HepG2 (cell line): ENCODE measurements at regions not wholly inside any gene's neighbourhood (a gene's known extent, or its start where the extent isn't known, plus 50 kb on each side); places are given as distances from the start of the nearest gene placed in this dataset.

ENCODE experiments used
- ATAC-seq: fragments of 200-7000 bp; cut with Tn5 transposase; 3 replicates; pipeline ENCODE4 v1.9.1; 2020; ENCODE audit warnings: mild to moderate bottlenecking, moderate library complexity
- BruUV-seq: library from RNA; stranded (reverse); fragments of 400-500 nt; replicated peaks from 2 replicates; lab custom pipeline; 2021; lab: Mats Ljungman, UMichigan
- CTCF ChIA-PET: fragments of 300-600 bp; formaldehyde crosslinking; extraction: SDS; loops from one replicate; lab custom pipeline; 2021; ENCODE audit warnings: low total read pairs, inconsistent platforms, low intra/inter-chr PET ratio; lab: Yijun Ruan, JAX
- POLR2A ChIA-PET: fragments of 350-600 bp; sonication (Branson Sonifier 250); formaldehyde crosslinking; loops from one replicate; lab custom pipeline; 2020; ENCODE audit warnings: antibody characterized with exemption, inconsistent platforms; lab: Yijun Ruan, JAX
- DNase-seq: peaks from one replicate; pipeline ENCODE4 v3.0.0-alpha.2; 2015; ENCODE audit warnings: low spot score
- FAIRE-seq: peaks from 3 replicates; lab custom pipeline; 2011; peaks lifted over from hg19 to GRCh38; lab: Jason Lieb, UNC
- H2AFZ ChIP-seq: one replicate; pipeline ENCODE4 v1.6.1; 2011; ENCODE audit warnings: low read length, inconsistent platforms
- H3K27ac ChIP-seq: fragments of 300-600 bp; 3 replicates; pipeline ENCODE4 v1.8.0; 2011; ENCODE audit warnings: mixed run types, mild to moderate bottlenecking, mixed read lengths, low read length, inconsistent platforms; ENCODE audit not compliant: insufficient read depth; ENCODE audit errors: extremely low read length
- H3K27me3 ChIP-seq, 2 experiments: fragments of 200-600 bp in 1 of 2; 2 replicates in 1 of 2; 3 replicates in 1 of 2; pipeline versions ENCODE4 v1.6.0 to v1.8.0; 2011; ENCODE audit warnings: low read length in 2 of 2, mild to moderate bottlenecking in 2 of 2, moderate library complexity in 2 of 2, inconsistent platforms in 1 of 2; ENCODE audit not compliant: insufficient read depth in 2 of 2, control insufficient read depth in 1 of 2
- H3K36me3 ChIP-seq, 2 experiments: fragments of 200-600 bp in 1 of 2; replicated peaks in 1 of 2; 2 replicates in 1 of 2; 3 replicates in 1 of 2; pipeline versions ENCODE4 v1.5.1 to v1.8.0; 2011; ENCODE audit warnings: low read length in 2 of 2, inconsistent platforms in 1 of 2; ENCODE audit not compliant: insufficient read depth in 2 of 2, control insufficient read depth in 1 of 2
- H3K4me1 ChIP-seq: 2 replicates; pipeline ENCODE4 v1.5.1; 2012; ENCODE audit warnings: low read length, inconsistent platforms; ENCODE audit not compliant: insufficient read depth
- H3K4me2 ChIP-seq: 2 replicates; pipeline ENCODE4 v1.6.0; 2011; ENCODE audit warnings: low read depth, low read length, inconsistent platforms
- H3K4me3 ChIP-seq, 3 experiments: fragments of 200-600 bp in 1 of 3; sonication (generic), shearing (Covaris generic) in 1 of 3; replicated peaks in 1 of 3; 2 replicates each; pipeline ENCODE4 v1.5.1; 2011 to 2016; ENCODE audit warnings: low read length in 3 of 3, inconsistent platforms in 2 of 3, low read depth in 2 of 3, mild to moderate bottlenecking in 2 of 3, control low read depth in 1 of 3, mixed read lengths in 1 of 3; ENCODE audit not compliant: insufficient read depth in 1 of 3
- H3K79me2 ChIP-seq: one replicate; pipeline ENCODE4 v1.6.1; 2011; ENCODE audit warnings: low read length, inconsistent platforms; ENCODE audit not compliant: insufficient read depth
- H3K9ac ChIP-seq: 2 replicates; pipeline ENCODE4 v1.6.0; 2011; ENCODE audit warnings: mild to moderate bottlenecking, low read depth, low read length, inconsistent platforms; ENCODE audit not compliant: insufficient read depth
- H3K9me3 ChIP-seq: 2 replicates; pipeline ENCODE4 v1.5.1; 2012; ENCODE audit warnings: mild to moderate bottlenecking, low read length
- H4K20me1 ChIP-seq: 2 replicates; pipeline ENCODE4 v1.6.0; 2011; ENCODE audit warnings: inconsistent platforms, mild to moderate bottlenecking, low read length, moderate library complexity; ENCODE audit not compliant: insufficient read depth
- AKAP8 ChIP-seq: sonication (generic); formaldehyde crosslinking; IDR thresholded peaks from 2 replicates; pipeline ENCODE4 v1.5.1; 2020; ENCODE audit warnings: mild to moderate bottlenecking, missing genetic modification reagents
- ARNT ChIP-seq: fragments of 450-650 bp; IDR thresholded peaks from 2 replicates; pipeline ENCODE4 v1.6.1; 2017
- BRD4 ChIP-seq: sonication (generic); formaldehyde crosslinking; IDR thresholded peaks from 2 replicates; pipeline ENCODE4 v1.4.0; 2020; ENCODE audit warnings: missing genetic modification reagents
- HNRNPL ChIP-seq: fragments of 200-400 bp; formaldehyde crosslinking; IDR thresholded peaks from 2 replicates; pipeline ENCODE4 v1.6.1; 2017; ENCODE audit warnings: mild to moderate bottlenecking, low read depth, low read length
- NR2F1 ChIP-seq, 2 experiments: fragments of 450-650 bp in 1 of 2; formaldehyde crosslinking in 1 of 2; IDR thresholded peaks; 2 replicates each; pipeline versions ENCODE4 v1.5.0 to v1.6.1; 2016 to 2020; ENCODE audit warnings: mild to moderate bottlenecking in 1 of 2, missing compliant biosample characterization in 1 of 2, missing genetic modification reagents in 1 of 2, moderate library complexity in 1 of 2
- PAF1 ChIP-seq: IDR thresholded peaks from 2 replicates; pipeline ENCODE4 v1.6.1; 2016; ENCODE audit warnings: missing genetic modification reagents, missing compliant biosample characterization
- RFX1 ChIP-seq: fragments of 450-650 bp; IDR thresholded peaks from 2 replicates; pipeline ENCODE4 v1.6.1; 2017
- THAP8 ChIP-seq: sonication (generic); formaldehyde crosslinking; IDR thresholded peaks from 2 replicates; pipeline ENCODE4 v1.5.1; 2020; ENCODE audit warnings: missing genetic modification reagents, mild to moderate bottlenecking, borderline replicate concordance
- ZFP36L2 ChIP-seq: sonication (generic); formaldehyde crosslinking; IDR thresholded peaks from 2 replicates; pipeline ENCODE4 v1.4.0; 2020; ENCODE audit warnings: missing genetic modification reagents
- ZNF225 ChIP-seq: sonication (generic); formaldehyde crosslinking; IDR thresholded peaks from 2 replicates; pipeline ENCODE4 v1.4.0; 2020; ENCODE audit warnings: mild to moderate bottlenecking, missing genetic modification reagents
- ZNF292 ChIP-seq: sonication (generic); formaldehyde crosslinking; IDR thresholded peaks from 2 replicates; pipeline ENCODE4 v1.8.1; 2022; ENCODE audit warnings: mild to moderate bottlenecking, low read depth, missing genetic modification reagents, borderline replicate concordance
- ZNF337 ChIP-seq: sonication (generic); formaldehyde crosslinking; IDR thresholded peaks from 2 replicates; pipeline ENCODE4 v1.5.1; 2020; ENCODE audit warnings: missing genetic modification reagents, low read depth, mild to moderate bottlenecking, borderline replicate concordance
- ZNF580 ChIP-seq: IDR thresholded peaks from 2 replicates; pipeline ENCODE4 v1.6.1; 2016; ENCODE audit warnings: low read depth, borderline replicate concordance
- ZSCAN9 ChIP-seq: IDR thresholded peaks from 2 replicates; pipeline ENCODE4 v1.6.1; 2016; ENCODE audit warnings: borderline replicate concordance
- WGBS: methylation state at CpG from one replicate; pipeline ENCODE4 v1.1.6; 2017; ENCODE audit warnings: low lambda C conversion rate; 5-methylcytosine and 5-hydroxymethylcytosine counted together
- in situ Hi-C: cut with HindIII; loops from 2 replicates; pipeline ENCODE4 v1.10.0; 2017; ENCODE audit warnings: low pct_unique_long_range_greater_than_20kb; ENCODE audit not compliant: extremely low pct_ligation_motif_present
- intact Hi-C: fragments of 100-400 bp; cut with micrococcal nuclease; formaldehyde crosslinking; loops from one replicate; pipeline ENCODE4 v1.10.0; 2022; ENCODE audit not compliant: unreplicated experiment
- TF ChIP-seq, protein P1 (sequence below): sonication (generic); formaldehyde crosslinking; IDR thresholded peaks from 2 replicates; pipeline ENCODE4 v1.5.0; 2020; ENCODE audit warnings: missing genetic modification reagents
- TF ChIP-seq, protein P2 (sequence below): sonication (generic); formaldehyde crosslinking; IDR thresholded peaks from 2 replicates; pipeline ENCODE4 v1.8.0; 2022; ENCODE audit warnings: mild to moderate bottlenecking, missing genetic modification reagents, moderate library complexity
- TF ChIP-seq, protein P3 (sequence below): sonication (generic); formaldehyde crosslinking; IDR thresholded peaks from 2 replicates; pipeline ENCODE4 v1.4.0; 2020; ENCODE audit warnings: missing genetic modification reagents; ENCODE audit errors: not compliant biosample characterization
- TF ChIP-seq, protein P4 (sequence below): sonication (generic); formaldehyde crosslinking; IDR thresholded peaks from 2 replicates; pipeline ENCODE4 v1.5.1; 2020; ENCODE audit warnings: mild to moderate bottlenecking, missing genetic modification reagents

GRCh38 chr3:16089521-16089920 lies 85.0 kb upstream of the GALNT15 start:
- CTCF ChIA-PET = no interaction called here
- no peak overlapping the region for H3K4me3 ChIP-seq
- TF ChIP-seq ZFP36L2 (CRISPR knock-in tag) (no peak), PAF1 (CRISPR knock-in tag) (no peak), RFX1 (no peak), AKAP8 (CRISPR knock-in tag) (no peak), ZNF225 (no peak), BRD4 (CRISPR knock-in tag) (no peak), THAP8 (CRISPR knock-in tag) (no peak), ZNF580 (CRISPR knock-in tag) (no peak), ZSCAN9 (no peak), NR2F1 (CRISPR knock-in tag; IDR thresholded peaks at IDR 0.05) (no peak), ZNF292 (CRISPR knock-in tag) (no peak), ZNF337 (CRISPR knock-in tag) (no peak), ARNT (no peak), HNRNPL (no peak)
- TF ChIP-seq, protein P1, sequence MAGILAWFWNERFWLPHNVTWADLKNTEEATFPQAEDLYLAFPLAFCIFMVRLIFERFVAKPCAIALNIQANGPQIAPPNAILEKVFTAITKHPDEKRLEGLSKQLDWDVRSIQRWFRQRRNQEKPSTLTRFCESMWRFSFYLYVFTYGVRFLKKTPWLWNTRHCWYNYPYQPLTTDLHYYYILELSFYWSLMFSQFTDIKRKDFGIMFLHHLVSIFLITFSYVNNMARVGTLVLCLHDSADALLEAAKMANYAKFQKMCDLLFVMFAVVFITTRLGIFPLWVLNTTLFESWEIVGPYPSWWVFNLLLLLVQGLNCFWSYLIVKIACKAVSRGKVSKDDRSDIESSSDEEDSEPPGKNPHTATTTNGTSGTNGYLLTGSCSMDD (CRISPR knock-in tag) = no peak
- TF ChIP-seq, protein P2, sequence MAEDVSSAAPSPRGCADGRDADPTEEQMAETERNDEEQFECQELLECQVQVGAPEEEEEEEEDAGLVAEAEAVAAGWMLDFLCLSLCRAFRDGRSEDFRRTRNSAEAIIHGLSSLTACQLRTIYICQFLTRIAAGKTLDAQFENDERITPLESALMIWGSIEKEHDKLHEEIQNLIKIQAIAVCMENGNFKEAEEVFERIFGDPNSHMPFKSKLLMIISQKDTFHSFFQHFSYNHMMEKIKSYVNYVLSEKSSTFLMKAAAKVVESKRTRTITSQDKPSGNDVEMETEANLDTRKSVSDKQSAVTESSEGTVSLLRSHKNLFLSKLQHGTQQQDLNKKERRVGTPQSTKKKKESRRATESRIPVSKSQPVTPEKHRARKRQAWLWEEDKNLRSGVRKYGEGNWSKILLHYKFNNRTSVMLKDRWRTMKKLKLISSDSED (CRISPR knock-in tag) = no peak
- TF ChIP-seq, protein P3, sequence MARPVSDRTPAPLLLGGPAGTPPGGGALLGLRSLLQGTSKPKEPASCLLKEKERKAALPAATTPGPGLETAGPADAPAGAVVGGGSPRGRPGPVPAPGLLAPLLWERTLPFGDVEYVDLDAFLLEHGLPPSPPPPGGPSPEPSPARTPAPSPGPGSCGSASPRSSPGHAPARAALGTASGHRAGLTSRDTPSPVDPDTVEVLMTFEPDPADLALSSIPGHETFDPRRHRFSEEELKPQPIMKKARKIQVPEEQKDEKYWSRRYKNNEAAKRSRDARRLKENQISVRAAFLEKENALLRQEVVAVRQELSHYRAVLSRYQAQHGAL (CRISPR knock-in tag) = no peak
- TF ChIP-seq, protein P4, sequence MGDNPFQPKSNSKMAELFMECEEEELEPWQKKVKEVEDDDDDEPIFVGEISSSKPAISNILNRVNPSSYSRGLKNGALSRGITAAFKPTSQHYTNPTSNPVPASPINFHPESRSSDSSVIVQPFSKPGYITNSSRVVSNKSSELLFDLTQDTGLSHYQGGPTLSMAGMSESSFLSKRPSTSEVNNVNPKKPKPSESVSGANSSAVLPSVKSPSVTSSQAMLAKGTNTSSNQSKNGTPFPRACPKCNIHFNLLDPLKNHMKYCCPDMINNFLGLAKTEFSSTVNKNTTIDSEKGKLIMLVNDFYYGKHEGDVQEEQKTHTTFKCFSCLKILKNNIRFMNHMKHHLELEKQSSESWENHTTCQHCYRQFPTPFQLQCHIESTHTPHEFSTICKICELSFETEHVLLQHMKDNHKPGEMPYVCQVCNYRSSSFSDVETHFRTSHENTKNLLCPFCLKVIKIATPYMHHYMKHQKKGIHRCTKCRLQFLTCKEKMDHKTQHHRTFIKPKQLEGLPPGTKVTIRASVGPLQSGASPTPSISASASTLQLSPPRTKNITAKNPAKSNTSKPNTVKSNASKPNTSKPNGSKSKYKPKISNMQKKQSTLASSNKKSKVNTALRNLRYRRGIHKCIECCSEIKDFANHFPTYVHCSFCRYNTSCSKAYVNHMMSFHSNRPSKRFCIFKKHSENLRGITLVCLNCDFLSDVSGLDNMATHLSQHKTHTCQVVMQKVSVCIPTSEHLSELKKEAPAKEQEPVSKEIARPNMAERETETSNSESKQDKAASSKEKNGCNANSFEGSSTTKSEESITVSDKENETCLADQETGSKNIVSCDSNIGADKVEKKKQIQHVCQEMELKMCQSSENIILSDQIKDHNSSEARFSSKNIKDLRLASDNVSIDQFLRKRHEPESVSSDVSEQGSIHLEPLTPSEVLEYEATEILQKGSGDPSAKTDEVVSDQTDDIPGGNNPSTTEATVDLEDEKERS (CRISPR knock-in tag) = no peak
- TF ChIP-seq, all 625 proteins: peak for 0
- Histone ChIP-seq H3K27ac (no peak overlapping the region), H3K27me3 (no peaks in the 10 kb centered on the region), H3K36me3 (no peaks in the 10 kb centered on the region), H3K4me1 (no peaks in the 10 kb centered on the region), H3K4me2 (no peak overlapping the region), H3K9me3 (no peaks in the 10 kb centered on the region), H2AFZ (no peak overlapping the region), H4K20me1 (no peaks in the 10 kb centered on the region), H3K9ac (no peak overlapping the region), H3K79me2 (no peaks in the 10 kb centered on the region)
- POLR2A ChIA-PET = no interaction called here
- intact Hi-C loops = no loop called here
- DNase-seq = no peak
- in situ Hi-C loops = no loop called here
- no peak for ATAC-seq
- 73% methylated on average over 1 of the region's 1 CpG for WGBS
- BruUV-seq = no TSS peak
- no peak for FAIRE-seq
